SK-N-MC (cell line): ENCODE measurements at regions not wholly inside any gene's neighbourhood (a gene's known extent, or its start where the extent isn't known, plus 50 kb on each side); places are given as distances from the start of the nearest gene placed in this dataset.

ENCODE experiments used
- EZH2 ChIP-seq: fragments of 200-600 bp; sonication (generic); IDR thresholded peaks from one replicate; pipeline ENCODE4 v1.6.1; 2017; ENCODE audit warnings: antibody characterized with exemption
- POLR2AphosphoS5 ChIP-seq: IDR thresholded peaks from 2 replicates; pipeline ENCODE4 v1.6.1; 2012; ENCODE audit warnings: mild to moderate bottlenecking, low read depth, low read length, borderline replicate concordance

DNA sequence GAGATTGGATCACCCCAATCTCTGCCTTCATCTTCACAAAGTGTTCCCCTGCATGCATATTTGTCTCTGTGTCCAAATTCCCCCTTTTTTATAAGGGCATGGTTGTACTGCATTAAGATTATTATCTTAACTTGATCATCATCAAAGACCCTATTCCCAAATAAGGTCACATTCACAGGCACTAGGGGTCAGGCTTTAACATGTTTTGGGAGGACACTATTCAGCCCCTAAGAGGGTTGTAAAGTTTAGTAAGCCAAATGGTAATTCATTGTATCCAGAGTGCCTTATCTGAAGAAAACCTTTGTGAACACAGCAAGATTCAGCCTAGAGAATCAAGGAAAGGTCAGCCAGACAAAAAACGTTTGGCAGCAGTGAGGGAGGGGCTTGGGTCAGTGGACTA, 317.6 kb upstream of the PLD5 start:
- TF ChIP-seq POLR2AphosphoS5 (no peak), EZH2 (no peak)
